ENCODE measurements at regions not wholly inside any gene's neighbourhood (a gene's known extent, or its start where the extent isn't known, plus 50 kb on each side); places are given as distances from the start of the nearest gene placed in this dataset.

- intact Hi-C loops (cut with DNase I), result no loop called here
- Histone ChIP-seq H3K36me3 (replicated peaks in 1 of 2; ENCODE audit: insufficient read depth in 1 of 2, low read depth in 2 of 2) (no peaks in the 10 kb centered on the region), H3K27ac (no peak overlapping the region), H3K27me3 (no peaks in the 10 kb centered on the region), H3K4me1 (no peaks in the 10 kb centered on the region), H3K4me3 (no peak overlapping the region), H3K9me3 (no peaks in the 10 kb centered on the region)
- no peak for DNase-seq
- ATAC-seq, result no peak
- 60 to 63% methylated on average over 2 of the region's 2 CpGs for WGBS, 2 donors
- TF ChIP-seq POLR2A (IDR thresholded peaks at IDR 0.05) (no peak), CTCF (IDR thresholded peaks at IDR 0.05) (no peak)
Observed at GRCh38 chr6:155829646-155830045, 374.0 kb upstream of the NOX3 start.

DNA sequence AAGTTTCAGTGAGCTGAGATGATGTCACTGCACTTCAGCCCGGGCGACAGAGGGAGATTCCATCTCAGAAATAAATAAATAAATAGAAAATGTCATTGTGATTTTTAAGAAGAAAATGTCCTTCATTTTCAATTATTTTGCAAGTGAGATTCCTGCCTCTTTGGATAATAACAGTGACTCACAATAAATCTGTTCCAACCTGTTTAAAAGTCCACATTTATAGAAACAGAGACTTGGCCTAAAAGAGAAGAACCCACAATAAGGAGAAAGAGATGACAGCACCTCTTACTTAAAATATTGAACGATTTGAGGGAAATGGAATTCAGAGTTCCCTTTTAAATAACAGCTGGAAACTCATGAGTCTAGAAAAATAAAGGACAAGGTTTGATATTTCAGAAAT is 373.4 kb upstream of the NOX3 start:
- ATAC-seq (no peak), DNase-seq (no peak)
- WGBS, 2 donors, result 65 to 73% methylated on average over 3 of the region's 3 CpGs
- no peak overlapping the region for H3K27ac ChIP-seq
- H3K27me3 ChIP-seq, result no peaks in the 10 kb centered on the region
- intact Hi-C loops (cut with DNase I), result no loop called here
- no peaks in the 10 kb centered on the region for H3K36me3 ChIP-seq (replicated peaks in 1 of 2; ENCODE audit: insufficient read depth in 1 of 2, low read depth in 2 of 2)
- no peak for TF ChIP-seq POLR2A (IDR thresholded peaks at IDR 0.05)
- TF ChIP-seq CTCF (IDR thresholded peaks at IDR 0.05), result no peak
- H3K9me3 ChIP-seq, result no peaks in the 10 kb centered on the region
- H3K4me3 ChIP-seq, result no peak overlapping the region
- no peaks in the 10 kb centered on the region for H3K4me1 ChIP-seq

DNA sequence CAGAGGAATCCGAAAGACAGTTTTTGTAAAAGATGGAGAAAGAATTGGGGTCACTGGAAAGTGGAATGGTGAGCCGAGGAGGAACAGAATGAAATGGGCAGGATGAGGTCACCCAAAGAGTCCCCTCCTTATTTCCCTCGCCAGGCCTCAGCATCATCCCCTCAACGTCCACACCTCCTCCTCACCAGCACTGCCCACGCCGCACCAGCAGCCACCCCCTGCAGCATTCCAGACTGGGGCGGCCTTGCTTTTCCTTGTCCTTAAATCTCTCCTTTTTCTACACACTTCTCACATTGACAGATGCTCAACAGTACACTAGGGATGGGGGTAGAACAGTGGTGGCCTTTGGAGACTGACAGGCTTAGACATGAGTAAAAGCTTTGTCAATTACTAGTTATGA is 363.1 kb upstream of the NOX3 start:
- ATAC-seq, result no peak
- WGBS, 2 donors, result 67 to 83% methylated on average over 6 to 7 of the region's 7 CpGs
- no peaks in the 10 kb centered on the region for H3K4me1 ChIP-seq

DNA sequence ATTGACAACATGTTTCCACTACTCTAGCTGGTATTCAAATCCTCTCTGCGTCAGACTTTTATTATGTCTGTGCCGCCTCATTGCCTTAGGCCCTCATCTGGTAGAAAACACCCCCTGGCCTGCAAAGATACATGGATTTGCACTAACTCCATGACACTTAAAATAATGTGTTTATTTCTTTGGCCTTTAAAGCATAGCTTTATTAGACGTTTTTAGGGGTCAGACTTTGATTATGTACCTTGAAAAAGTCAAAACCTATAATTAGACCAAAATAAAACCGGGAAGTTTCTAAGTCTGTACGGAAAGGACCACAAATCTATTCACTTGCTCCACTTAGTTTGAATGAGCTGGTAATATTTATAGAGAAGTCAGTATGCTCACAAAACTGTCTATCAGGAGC is 357.9 kb upstream of the NOX3 start:
- Histone ChIP-seq H3K27me3 (no peaks in the 10 kb centered on the region), H3K4me1 (no peaks in the 10 kb centered on the region), H3K9me3 (no peaks in the 10 kb centered on the region), H3K4me3 (no peak overlapping the region), H3K36me3 (replicated peaks in 1 of 2; ENCODE audit: insufficient read depth in 1 of 2, low read depth in 2 of 2) (no peaks in the 10 kb centered on the region), H3K27ac (no peak overlapping the region)
- intact Hi-C loops (cut with DNase I), result no loop called here
- DNase-seq, result no peak
- TF ChIP-seq CTCF (IDR thresholded peaks at IDR 0.05) (no peak), POLR2A (IDR thresholded peaks at IDR 0.05) (no peak)
- no peak for ATAC-seq
- WGBS, 2 donors, result 76 to 78% methylated on average over 5 of the region's 5 CpGs

More for the DNA sequence above, 363.1 kb upstream of the NOX3 start:
- no peak for TF ChIP-seq POLR2A (IDR thresholded peaks at IDR 0.05)
- TF ChIP-seq CTCF (IDR thresholded peaks at IDR 0.05), result no peak
- Histone ChIP-seq H3K27me3 (no peaks in the 10 kb centered on the region), H3K9me3 (no peaks in the 10 kb centered on the region), H3K27ac (no peak overlapping the region), H3K4me3 (no peak overlapping the region), H3K36me3 (replicated peaks in 1 of 2; ENCODE audit: insufficient read depth in 1 of 2, low read depth in 2 of 2) (no peaks in the 10 kb centered on the region)
- intact Hi-C loops (cut with DNase I), result no loop called here
- no peak for DNase-seq

GRCh38 chr6:155807243-155807642 is 351.6 kb upstream of the NOX3 start:
- no peaks in the 10 kb centered on the region for H3K27me3 ChIP-seq
- intact Hi-C loops (cut with DNase I), result no loop called here
- H3K9me3 ChIP-seq, result no peaks in the 10 kb centered on the region
- H3K36me3 ChIP-seq (replicated peaks in 1 of 2; ENCODE audit: insufficient read depth in 1 of 2, low read depth in 2 of 2), result no peaks in the 10 kb centered on the region
- no peaks in the 10 kb centered on the region for H3K4me1 ChIP-seq
- TF ChIP-seq POLR2A (IDR thresholded peaks at IDR 0.05) (no peak), CTCF (IDR thresholded peaks at IDR 0.05) (no peak)
- ATAC-seq (no peak), DNase-seq (no peak)
- H3K4me3 ChIP-seq, result no peak overlapping the region
- H3K27ac ChIP-seq, result no peak overlapping the region
- WGBS, 2 donors, result 67 to 76% methylated on average over 6 of the region's 6 CpGs

Measured in body of pancreas (tissue), 4 donors.